ENCODE measurements at regions not wholly inside any gene's neighbourhood (a gene's known extent, or its start where the extent isn't known, plus 50 kb on each side); places are given as distances from the start of the nearest gene placed in this dataset.

- H3K27me3 ChIP-seq (ENCODE audit: insufficient read depth, low read length), result peaks cover 5% of the 10 kb centered on the region
- H3K4me3 ChIP-seq (ENCODE audit: insufficient read depth, low read length), result no peak overlapping the region
- H4K20me1 ChIP-seq (ENCODE audit: insufficient read depth, low read length), result no peaks in the 10 kb centered on the region
- H3K4me1 ChIP-seq (ENCODE audit: insufficient read depth, low read length), result no peaks in the 10 kb centered on the region
- no peak overlapping the region for H2AFZ ChIP-seq (ENCODE audit: low read length)
- peak; percentile 55 for TF ChIP-seq CTCF (IDR thresholded peaks at IDR 0.05; ENCODE audit: extremely low read depth, low read depth, low read length)
- no peaks in the 10 kb centered on the region for H3K9me3 ChIP-seq (ENCODE audit: low read depth, low read length)
- no peak overlapping the region for H3K27ac ChIP-seq (ENCODE audit: low read depth, low read length)
- H3K4me2 ChIP-seq (ENCODE audit: insufficient read depth, low read length), result no peak overlapping the region
- H3K79me2 ChIP-seq (ENCODE audit: insufficient read depth, low read length), result no peaks in the 10 kb centered on the region
- H3K36me3 ChIP-seq (ENCODE audit: insufficient read depth, low read length), result no peaks in the 10 kb centered on the region
- DNase-seq (ENCODE audit: insufficient read length, low spot score, missing footprints), result peak; percentile 14
Observed at GRCh38 chr2:13056259-13056843, 339.6 kb downstream of the TRIB2 start.

- H3K4me1 ChIP-seq (ENCODE audit: insufficient read depth, low read length), result no peaks in the 10 kb centered on the region
- H3K36me3 ChIP-seq (ENCODE audit: insufficient read depth, low read length), result no peaks in the 10 kb centered on the region
- H4K20me1 ChIP-seq (ENCODE audit: insufficient read depth, low read length), result no peaks in the 10 kb centered on the region
- H3K27ac ChIP-seq (ENCODE audit: low read depth, low read length), result no peak overlapping the region
- peaks cover 5% of the 10 kb centered on the region for H3K27me3 ChIP-seq (ENCODE audit: insufficient read depth, low read length)
- H2AFZ ChIP-seq (ENCODE audit: low read length), result no peak overlapping the region
- TF ChIP-seq CTCF (IDR thresholded peaks at IDR 0.05; ENCODE audit: extremely low read depth, low read depth, low read length), result no peak
- H3K4me3 ChIP-seq (ENCODE audit: insufficient read depth, low read length), result no peak overlapping the region
- H3K4me2 ChIP-seq (ENCODE audit: insufficient read depth, low read length), result no peak overlapping the region
- H3K79me2 ChIP-seq (ENCODE audit: insufficient read depth, low read length), result no peaks in the 10 kb centered on the region
- DNase-seq (ENCODE audit: insufficient read length, low spot score, missing footprints), result no peak
- no peaks in the 10 kb centered on the region for H3K9me3 ChIP-seq (ENCODE audit: low read depth, low read length)
Observed at GRCh38 chr2:13057671-13058070, 340.9 kb downstream of the TRIB2 start.

GRCh38 chr2:13066676-13067075, 349.9 kb downstream of the TRIB2 start:
- no peak for DNase-seq (ENCODE audit: insufficient read length, low spot score, missing footprints)
- no peak for TF ChIP-seq CTCF (IDR thresholded peaks at IDR 0.05; ENCODE audit: extremely low read depth, low read depth, low read length)
- Histone ChIP-seq H3K79me2 (ENCODE audit: insufficient read depth, low read length) (no peaks in the 10 kb centered on the region), H3K4me1 (ENCODE audit: insufficient read depth, low read length) (no peaks in the 10 kb centered on the region), H3K36me3 (ENCODE audit: insufficient read depth, low read length) (no peaks in the 10 kb centered on the region), H3K27me3 (ENCODE audit: insufficient read depth, low read length) (no peaks in the 10 kb centered on the region), H2AFZ (ENCODE audit: low read length) (no peak overlapping the region), H3K9me3 (ENCODE audit: low read depth, low read length) (no peaks in the 10 kb centered on the region), H3K4me2 (ENCODE audit: insufficient read depth, low read length) (no peak overlapping the region), H4K20me1 (ENCODE audit: insufficient read depth, low read length) (no peaks in the 10 kb centered on the region), H3K27ac (ENCODE audit: low read depth, low read length) (no peak overlapping the region), H3K4me3 (ENCODE audit: insufficient read depth, low read length) (no peak overlapping the region)

GRCh38 chr2:13067508-13067907, 350.8 kb downstream of the TRIB2 start:
- no peak for DNase-seq (ENCODE audit: insufficient read length, low spot score, missing footprints)
- no peaks in the 10 kb centered on the region for H3K79me2 ChIP-seq (ENCODE audit: insufficient read depth, low read length)
- H4K20me1 ChIP-seq (ENCODE audit: insufficient read depth, low read length), result no peaks in the 10 kb centered on the region
- no peaks in the 10 kb centered on the region for H3K36me3 ChIP-seq (ENCODE audit: insufficient read depth, low read length)
- H3K27me3 ChIP-seq (ENCODE audit: insufficient read depth, low read length), result no peaks in the 10 kb centered on the region
- H3K4me1 ChIP-seq (ENCODE audit: insufficient read depth, low read length), result no peaks in the 10 kb centered on the region
- H3K9me3 ChIP-seq (ENCODE audit: low read depth, low read length), result no peaks in the 10 kb centered on the region
- H3K4me3 ChIP-seq (ENCODE audit: insufficient read depth, low read length), result no peak overlapping the region
- no peak overlapping the region for H3K27ac ChIP-seq (ENCODE audit: low read depth, low read length)
- TF ChIP-seq CTCF (IDR thresholded peaks at IDR 0.05; ENCODE audit: extremely low read depth, low read depth, low read length), result no peak
- no peak overlapping the region for H3K4me2 ChIP-seq (ENCODE audit: insufficient read depth, low read length)
- no peak overlapping the region for H2AFZ ChIP-seq (ENCODE audit: low read length)
